CD14-positive monocyte (primary cell): ENCODE measurements at regions not wholly inside any gene's neighbourhood (a gene's known extent, or its start where the extent isn't known, plus 50 kb on each side); places are given as distances from the start of the nearest gene placed in this dataset.

Experiments used
- DNase-seq, 3 donors: peaks; one replicate each; pipeline ENCODE4 v3.0.0-alpha.2; 2011 to 2022
- H2AFZ ChIP-seq: 2 replicates; pipeline ENCODE4 v1.6.0; 2012; ENCODE audit warnings: mild to moderate bottlenecking, low read depth, low read length, inconsistent platforms; ENCODE audit not compliant: insufficient read depth, poor library complexity, severe bottlenecking
- H3K27ac ChIP-seq, 2 donors: 1 replicate in 1 of 2; 2 replicates in 1 of 2; pipeline ENCODE4 v1.5.1; 2012 to 2013; ENCODE audit warnings: low read length in 2 of 2, control low read depth in 1 of 2, inconsistent platforms in 1 of 2, low read depth in 1 of 2, mild to moderate bottlenecking in 1 of 2
- H3K27me3 ChIP-seq, 2 donors: one replicate each; pipeline versions ENCODE4 v1.6.0 to v1.6.1; 2011 to 2013; ENCODE audit warnings: low read length in 2 of 2; ENCODE audit not compliant: control insufficient read depth in 2 of 2, insufficient read depth in 2 of 2
- H3K36me3 ChIP-seq, 2 donors: replicated peaks in 1 of 2; 1 replicate in 1 of 2; 2 replicates in 1 of 2; pipeline versions ENCODE4 v1.5.1 to v1.6.1; 2012 to 2013; ENCODE audit warnings: low read length in 2 of 2, control low read depth in 1 of 2, inconsistent platforms in 1 of 2, mild to moderate bottlenecking in 1 of 2; ENCODE audit not compliant: insufficient read depth in 2 of 2, control insufficient read depth in 1 of 2
- H3K4me1 ChIP-seq, 2 donors: 1 replicate in 1 of 2; 2 replicates in 1 of 2; pipeline versions ENCODE4 v1.5.1 to v1.6.1; 2012 to 2013; ENCODE audit warnings: low read length in 2 of 2, control low read depth in 1 of 2, inconsistent platforms in 1 of 2, mild to moderate bottlenecking in 1 of 2, moderate library complexity in 1 of 2; ENCODE audit not compliant: insufficient read depth in 2 of 2, control insufficient read depth in 1 of 2
- H3K4me2 ChIP-seq: replicated peaks from 2 replicates; pipeline ENCODE3; 2012; ENCODE audit warnings: low read length, moderate library complexity, mild to moderate bottlenecking; ENCODE audit not compliant: poor library complexity, severe bottlenecking; ENCODE audit errors: extremely low read depth
- H3K4me3 ChIP-seq, 3 experiments: fragments of 200-600 bp in 1 of 3; sonication (generic) in 1 of 3; replicated peaks in 1 of 3; 1 replicate in 2 of 3; 2 replicates in 1 of 3; pipeline ENCODE4 v1.5.1; 2011 to 2013; ENCODE audit warnings: low read length in 3 of 3, mild to moderate bottlenecking in 3 of 3, control low read depth in 2 of 3, low read depth in 2 of 3, inconsistent platforms in 1 of 3, moderate library complexity in 1 of 3
- H3K79me2 ChIP-seq: 2 replicates; pipeline ENCODE4 v1.6.0; 2012; ENCODE audit warnings: mild to moderate bottlenecking, control low read depth, inconsistent platforms, low read length, moderate library complexity; ENCODE audit not compliant: insufficient read depth
- H3K9ac ChIP-seq: 2 replicates; pipeline ENCODE4 v1.6.0; 2017; ENCODE audit warnings: low read length, mild to moderate bottlenecking; ENCODE audit not compliant: insufficient read depth, poor library complexity, severe bottlenecking
- H3K9me3 ChIP-seq, 2 donors: replicated peaks in 1 of 2; 1 replicate in 1 of 2; 2 replicates in 1 of 2; pipeline versions ENCODE4 v1.5.1 to v1.6.1; 2012 to 2013; ENCODE audit warnings: low read length in 2 of 2, control low read depth in 1 of 2; ENCODE audit not compliant: control insufficient read depth in 1 of 2, insufficient read depth in 1 of 2
- H4K20me1 ChIP-seq: 2 replicates; pipeline ENCODE4 v1.6.0; 2012; ENCODE audit warnings: mild to moderate bottlenecking, low read length, control low read depth, moderate library complexity; ENCODE audit not compliant: insufficient read depth
- H3K27ac Mint-ChIP-seq, 7 donors: one replicate each; pipeline ENCODE4 v1.8.0; 2020; ENCODE audit warnings: mild to moderate bottlenecking in 7 of 7, mixed read lengths in 7 of 7, moderate library complexity in 6 of 7, inconsistent platforms in 2 of 7
- H3K27me3 Mint-ChIP-seq, 3 donors: one replicate each; pipeline ENCODE4 v1.8.0; 2021 to 2022; ENCODE audit warnings: low read depth in 3 of 3, mild to moderate bottlenecking in 3 of 3, mixed read lengths in 3 of 3, moderate library complexity in 3 of 3, inconsistent platforms in 1 of 3
- H3K36me3 Mint-ChIP-seq, 2 donors: one replicate each; pipeline ENCODE4 v1.8.0; 2020; ENCODE audit warnings: mixed read lengths in 2 of 2, inconsistent platforms in 1 of 2, mild to moderate bottlenecking in 1 of 2
- H3K4me1 Mint-ChIP-seq: one replicate; pipeline ENCODE4 v1.8.0; 2020; ENCODE audit warnings: mild to moderate bottlenecking, mixed read lengths
- H3K4me3 Mint-ChIP-seq, 2 donors: one replicate each; pipeline ENCODE4 v1.8.0; 2020; ENCODE audit warnings: mild to moderate bottlenecking in 2 of 2, mixed read lengths in 2 of 2, moderate library complexity in 1 of 2
- H3K9me3 Mint-ChIP-seq, 7 donors: one replicate each; pipeline ENCODE4 v1.8.0; 2020 to 2022; ENCODE audit warnings: mixed read lengths in 7 of 7, mild to moderate bottlenecking in 6 of 7, moderate library complexity in 6 of 7, inconsistent platforms in 2 of 7
- WGBS: methylation state at CpG from one replicate; pipeline ENCODE4 v1.1.5; 2013; ENCODE audit warnings: missing lambda C conversion rate; ENCODE audit not compliant: insufficient coverage; 5-methylcytosine and 5-hydroxymethylcytosine counted together
- intact Hi-C, 2 donors: fragments of 100-400 bp; cut with micrococcal nuclease; formaldehyde crosslinking; loops; one replicate each; pipeline versions ENCODE4 v1.15.0 to v1.15.1; 2023
- TF ChIP-seq, protein P1 (sequence below): fragments of 200-600 bp; IDR thresholded peaks from one replicate; pipeline ENCODE4 v1.8.0; 2022; ENCODE audit warnings: antibody characterized with exemption, mild to moderate bottlenecking

DNA sequence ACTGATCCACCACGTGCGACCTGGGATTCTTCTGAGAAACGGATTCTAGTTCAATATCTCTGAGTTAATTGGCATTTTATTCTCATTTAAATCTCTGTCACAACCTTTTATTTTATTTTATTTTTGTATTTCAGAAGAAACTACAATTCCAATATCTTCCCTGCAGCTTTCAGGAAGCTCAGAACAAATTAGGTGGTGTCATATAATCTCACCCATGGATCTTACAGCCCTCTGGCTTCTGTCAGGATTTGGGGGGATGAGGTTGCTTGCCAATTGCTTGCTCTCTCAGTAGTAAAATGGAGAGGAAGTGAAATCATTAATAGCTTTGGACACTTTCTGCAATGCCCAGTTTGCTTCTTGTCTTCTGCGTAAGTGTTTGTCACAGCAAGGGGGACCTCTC lies 205.4 kb downstream of the TLE3 start:
- Histone ChIP-seq H3K4me2 (no peak overlapping the region), H3K27me3 (peaks cover 3% of the 10 kb centered on the region in 2 donors), H3K79me2 (no peaks in the 10 kb centered on the region), H3K36me3 (no peaks in the 10 kb centered on the region), H3K9ac (no peak overlapping the region), H3K4me3 (no peak overlapping the region), H4K20me1 (no peaks in the 10 kb centered on the region), H3K4me1 (no peaks in the 10 kb centered on the region), H2AFZ (no peak overlapping the region), H3K27ac (no peak overlapping the region), H3K9me3 (no peaks in the 10 kb centered on the region)
- intact Hi-C loops, result no loop called here
- Mint-ChIP-seq H3K27me3 (peaks cover 12 to 17% (median 14%) of the 10 kb centered on the region in 3 donors), H3K9me3 (peaks cover 0 to 3% (median 0%) of the 10 kb centered on the region in 7 donors), H3K36me3 (no peaks in the 10 kb centered on the region), H3K27ac (no peak overlapping the region), H3K4me3 (no peak overlapping the region), H3K4me1 (peaks cover 7% of the 10 kb centered on the region)
- DNase-seq, result no peak
- no CpG with 5 or more reads among the region's 4 CpGs for WGBS
- TF ChIP-seq, protein P1, sequence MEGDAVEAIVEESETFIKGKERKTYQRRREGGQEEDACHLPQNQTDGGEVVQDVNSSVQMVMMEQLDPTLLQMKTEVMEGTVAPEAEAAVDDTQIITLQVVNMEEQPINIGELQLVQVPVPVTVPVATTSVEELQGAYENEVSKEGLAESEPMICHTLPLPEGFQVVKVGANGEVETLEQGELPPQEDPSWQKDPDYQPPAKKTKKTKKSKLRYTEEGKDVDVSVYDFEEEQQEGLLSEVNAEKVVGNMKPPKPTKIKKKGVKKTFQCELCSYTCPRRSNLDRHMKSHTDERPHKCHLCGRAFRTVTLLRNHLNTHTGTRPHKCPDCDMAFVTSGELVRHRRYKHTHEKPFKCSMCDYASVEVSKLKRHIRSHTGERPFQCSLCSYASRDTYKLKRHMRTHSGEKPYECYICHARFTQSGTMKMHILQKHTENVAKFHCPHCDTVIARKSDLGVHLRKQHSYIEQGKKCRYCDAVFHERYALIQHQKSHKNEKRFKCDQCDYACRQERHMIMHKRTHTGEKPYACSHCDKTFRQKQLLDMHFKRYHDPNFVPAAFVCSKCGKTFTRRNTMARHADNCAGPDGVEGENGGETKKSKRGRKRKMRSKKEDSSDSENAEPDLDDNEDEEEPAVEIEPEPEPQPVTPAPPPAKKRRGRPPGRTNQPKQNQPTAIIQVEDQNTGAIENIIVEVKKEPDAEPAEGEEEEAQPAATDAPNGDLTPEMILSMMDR, result no peak

DNA sequence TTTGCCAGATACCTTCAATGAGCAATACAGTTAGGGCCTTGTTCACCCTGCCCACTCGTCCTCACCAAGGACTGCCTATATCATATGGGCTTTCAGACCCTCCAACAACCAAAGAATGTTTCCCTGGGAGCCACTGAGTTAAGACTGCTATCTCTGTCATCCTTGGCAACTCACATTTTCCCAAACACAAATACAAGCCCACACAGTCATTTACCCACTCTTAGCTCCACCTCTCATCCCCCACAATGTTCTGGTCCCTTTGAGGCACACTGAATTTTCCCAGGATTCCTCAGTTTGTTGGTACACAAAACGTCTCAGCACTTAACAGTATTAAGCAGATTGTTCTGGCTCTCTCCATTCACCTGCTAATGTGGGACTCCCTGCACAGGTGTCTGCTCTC lies 204.6 kb downstream of the TLE3 start:
- intact Hi-C loops, result no loop called here
- H3K4me1 Mint-ChIP-seq, result peaks cover 7% of the 10 kb centered on the region
- Histone ChIP-seq H3K27ac (no peak overlapping the region), H3K36me3 (no peaks in the 10 kb centered on the region), H3K9ac (no peak overlapping the region), H4K20me1 (no peaks in the 10 kb centered on the region), H3K4me1 (no peaks in the 10 kb centered on the region), H3K9me3 (no peaks in the 10 kb centered on the region), H3K4me3 (no peak overlapping the region), H3K79me2 (no peaks in the 10 kb centered on the region), H3K4me2 (no peak overlapping the region), H2AFZ (no peak overlapping the region), H3K27me3 (peaks cover 0 to 3% of the 10 kb centered on the region in 2 donors)
- H3K27ac Mint-ChIP-seq, result no peak overlapping the region
- peaks cover 12 to 14% (median 13%) of the 10 kb centered on the region in 3 donors for H3K27me3 Mint-ChIP-seq
- no peak for DNase-seq
- H3K4me3 Mint-ChIP-seq, result no peak overlapping the region
- H3K36me3 Mint-ChIP-seq, result no peaks in the 10 kb centered on the region
- H3K9me3 Mint-ChIP-seq, result peaks cover 0 to 3% (median 0%) of the 10 kb centered on the region in 7 donors
- TF ChIP-seq, protein P1, result no peak
- 69% methylated on average over 1 of the region's 2 CpGs for WGBS
